ENCODE measurements at regions not wholly inside any gene's neighbourhood (a gene's known extent, or its start where the extent isn't known, plus 50 kb on each side); places are given as distances from the start of the nearest gene placed in this dataset.

GRCh38 chr6:99789767-99790166 lies 183.1 kb downstream of the PRDM13 start:
- no peaks in the 10 kb centered on the region for H3K9me3 ChIP-seq
- no peak overlapping the region for H3K4me3 ChIP-seq (ENCODE audit: low read depth in 2 of 2, low read length in 1 of 2)
- H2AFZ ChIP-seq (ENCODE audit: low read depth): no peak overlapping the region
- TF ChIP-seq POLR2AphosphoS5 (IDR thresholded peaks at IDR 0.05; ENCODE audit: low read depth, low read length): no peak
- no peak for TF ChIP-seq FOSL2 (IDR thresholded peaks at IDR 0.05; ENCODE audit: borderline replicate concordance, low read depth)
- no peak for TF ChIP-seq FOXM1 (IDR thresholded peaks at IDR 0.05; ENCODE audit: low read depth)
- no peak for TF ChIP-seq RAD21 (IDR thresholded peaks at IDR 0.05; ENCODE audit: low read length)
- TF ChIP-seq USF2 (IDR thresholded peaks at IDR 0.05; ENCODE audit: borderline replicate concordance, low read depth, low read length): no peak
- TF ChIP-seq EZH2phosphoT487 (IDR thresholded peaks at IDR 0.05; ENCODE audit: borderline replicate concordance, low read depth): no peak
- TF ChIP-seq CHD2 (IDR thresholded peaks at IDR 0.05; ENCODE audit: low read length, partially characterized antibody): no peak
- TF ChIP-seq CTCF (IDR thresholded peaks at IDR 0.05): no peak
- TF ChIP-seq RCOR1 (IDR thresholded peaks at IDR 0.05; ENCODE audit: low read length): no peak
- TF ChIP-seq REST (IDR thresholded peaks at IDR 0.05; ENCODE audit: low read depth, low read length): no peak
- no peak for TF ChIP-seq IRF3 (IDR thresholded peaks at IDR 0.05; ENCODE audit: low read depth, low read length)
- no peak for TF ChIP-seq GABPA (IDR thresholded peaks at IDR 0.05; ENCODE audit: low read depth)
- TF ChIP-seq TAF1 (IDR thresholded peaks at IDR 0.05; ENCODE audit: borderline replicate concordance, low read depth, low read length): no peak
- H3K4me1 ChIP-seq (ENCODE audit: control insufficient read depth in 1 of 2, insufficient read depth in 2 of 2, low read depth in 1 of 2, low read length in 1 of 2): no peaks in the 10 kb centered on the region
- DNase-seq: no peak
- H3K27ac ChIP-seq (ENCODE audit: low read depth in 2 of 2, low read length in 1 of 2): no peak overlapping the region
- no peaks in the 10 kb centered on the region for H3K9me2 ChIP-seq
- no peak overlapping the region for H3K4me2 ChIP-seq
- H3K27me3 ChIP-seq (ENCODE audit: insufficient read depth): peaks cover 28% of the 10 kb centered on the region; the same call in 1 of the 2 replicates
- CTCF ChIA-PET: no interaction called here
- H3K36me3 ChIP-seq (replicated peaks in 1 of 2; ENCODE audit: control insufficient read depth in 1 of 2, insufficient read depth in 2 of 2, low read length in 1 of 2): no peaks in the 10 kb centered on the region
- H3K9ac ChIP-seq: no peak overlapping the region
- H3K79me2 ChIP-seq (ENCODE audit: insufficient read depth): no peaks in the 10 kb centered on the region
- no peaks in the 10 kb centered on the region for H3F3A ChIP-seq (replicated peaks; ENCODE audit: insufficient read depth)
- H4K20me1 ChIP-seq (ENCODE audit: insufficient read depth): no peaks in the 10 kb centered on the region
- WGBS (ENCODE audit: low lambda C conversion rate): 0% methylated on average over 1 of the region's 1 CpG
- POLR2A ChIA-PET: no interaction called here

Measured in SK-N-SH (cell line).